GM23338 (cell line): ENCODE measurements at regions not wholly inside any gene's neighbourhood (a gene's known extent, or its start where the extent isn't known, plus 50 kb on each side); places are given as distances from the start of the nearest gene placed in this dataset.

ENCODE experiments used
- CREB1 ChIP-seq: fragments of 250-450 bp; sonication (Bioruptor Pico); IDR thresholded peaks from 2 replicates; pipeline ENCODE4 v1.5.0; 2020; ENCODE audit warnings: low read depth, mild to moderate bottlenecking, moderate library complexity
- EZH2 ChIP-seq: fragments of 200-600 bp; sonication (generic); IDR thresholded peaks from one replicate; pipeline ENCODE4 v1.8.0; 2017; ENCODE audit warnings: antibody characterized with exemption, mild to moderate bottlenecking, low read depth; ENCODE audit not compliant: unreplicated experiment
- EZH2phosphoT487 ChIP-seq: fragments of 200-600 bp; sonication (generic); IDR thresholded peaks from one replicate; pipeline ENCODE4 v1.8.1; 2018; ENCODE audit warnings: antibody characterized with exemption; ENCODE audit not compliant: unreplicated experiment
- JUNB ChIP-seq: IDR thresholded peaks from one replicate; pipeline ENCODE4 v1.6.1; 2016; ENCODE audit warnings: antibody characterized with exemption; ENCODE audit not compliant: unreplicated experiment
- NANOG ChIP-seq: IDR thresholded peaks from 2 replicates; pipeline ENCODE4 v1.6.1; 2016; ENCODE audit warnings: antibody characterized with exemption, borderline replicate concordance
- POLR2AphosphoS5 ChIP-seq: IDR thresholded peaks from 2 replicates; pipeline ENCODE4 v1.6.1; 2016; ENCODE audit warnings: antibody characterized with exemption, low read depth
- ZNF114 ChIP-seq: fragments of 250-450 bp; sonication (Bioruptor Pico); IDR thresholded peaks from 2 replicates; pipeline ENCODE4 v1.5.0; 2020; ENCODE audit warnings: mild to moderate bottlenecking, moderate library complexity
- ZNF331 ChIP-seq: fragments of 250-450 bp; sonication (Bioruptor Pico); IDR thresholded peaks from 2 replicates; pipeline ENCODE4 v1.5.0; 2020; ENCODE audit warnings: low read depth, mild to moderate bottlenecking, moderate library complexity
- TF ChIP-seq, protein P1 (sequence below), 2 experiments: fragments of 200-600 bp in 1 of 2; sonication (generic) in 1 of 2; conservative IDR thresholded peaks; 2 replicates each; pipeline versions ENCODE4 v1.5.1 to v1.6.1; 2016 to 2017; ENCODE audit warnings: antibody characterized with exemption in 2 of 2, low read depth in 2 of 2, mild to moderate bottlenecking in 2 of 2, moderate library complexity in 1 of 2
- TF ChIP-seq, protein P2 (sequence below): IDR thresholded peaks from one replicate; pipeline ENCODE4 v1.6.1; 2018; ENCODE audit warnings: antibody characterized with exemption; ENCODE audit not compliant: unreplicated experiment
- TF ChIP-seq, protein P3 (sequence below): IDR thresholded peaks from 2 replicates; pipeline ENCODE4 v1.6.1; 2016; ENCODE audit warnings: antibody characterized with exemption
- TF ChIP-seq, protein P4 (sequence below): fragments of 250-450 bp; sonication (Bioruptor Pico); IDR thresholded peaks from 2 replicates; pipeline ENCODE4 v1.5.0; 2020; ENCODE audit warnings: mild to moderate bottlenecking, moderate library complexity

DNA sequence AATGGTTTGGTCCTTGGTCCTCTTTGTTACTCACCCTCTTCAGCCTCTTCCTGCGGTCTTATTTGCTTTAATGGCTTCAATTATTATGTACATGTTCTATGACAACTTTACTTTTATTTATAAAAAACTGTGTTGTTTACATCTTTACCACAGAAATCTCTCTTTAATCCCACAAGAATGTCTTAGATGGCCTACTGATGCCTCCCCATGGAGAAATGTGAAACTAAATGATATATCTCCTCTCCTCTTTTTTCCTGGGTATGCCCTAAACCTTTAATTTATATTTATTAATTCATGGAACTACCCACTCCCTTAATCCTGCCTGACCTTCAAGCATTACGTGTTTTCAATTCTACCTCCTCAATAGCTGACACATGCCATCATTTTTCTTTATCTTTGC, 573.2 kb downstream of the CENPC start:
- TF ChIP-seq, protein P1, sequence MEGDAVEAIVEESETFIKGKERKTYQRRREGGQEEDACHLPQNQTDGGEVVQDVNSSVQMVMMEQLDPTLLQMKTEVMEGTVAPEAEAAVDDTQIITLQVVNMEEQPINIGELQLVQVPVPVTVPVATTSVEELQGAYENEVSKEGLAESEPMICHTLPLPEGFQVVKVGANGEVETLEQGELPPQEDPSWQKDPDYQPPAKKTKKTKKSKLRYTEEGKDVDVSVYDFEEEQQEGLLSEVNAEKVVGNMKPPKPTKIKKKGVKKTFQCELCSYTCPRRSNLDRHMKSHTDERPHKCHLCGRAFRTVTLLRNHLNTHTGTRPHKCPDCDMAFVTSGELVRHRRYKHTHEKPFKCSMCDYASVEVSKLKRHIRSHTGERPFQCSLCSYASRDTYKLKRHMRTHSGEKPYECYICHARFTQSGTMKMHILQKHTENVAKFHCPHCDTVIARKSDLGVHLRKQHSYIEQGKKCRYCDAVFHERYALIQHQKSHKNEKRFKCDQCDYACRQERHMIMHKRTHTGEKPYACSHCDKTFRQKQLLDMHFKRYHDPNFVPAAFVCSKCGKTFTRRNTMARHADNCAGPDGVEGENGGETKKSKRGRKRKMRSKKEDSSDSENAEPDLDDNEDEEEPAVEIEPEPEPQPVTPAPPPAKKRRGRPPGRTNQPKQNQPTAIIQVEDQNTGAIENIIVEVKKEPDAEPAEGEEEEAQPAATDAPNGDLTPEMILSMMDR (conservative IDR thresholded peaks at IDR 0.05; ENCODE audit: low read depth in 2 of 2), result peak; percentile 41 to 42
- TF ChIP-seq NANOG (no peak), JUNB (no peak), CREB1 (CRISPR knock-in tag) (no peak), EZH2 (no peak), POLR2AphosphoS5 (no peak), ZNF114 (CRISPR knock-in tag) (no peak), EZH2phosphoT487 (no peak), ZNF331 (CRISPR knock-in tag) (no peak)
- TF ChIP-seq, protein P2, sequence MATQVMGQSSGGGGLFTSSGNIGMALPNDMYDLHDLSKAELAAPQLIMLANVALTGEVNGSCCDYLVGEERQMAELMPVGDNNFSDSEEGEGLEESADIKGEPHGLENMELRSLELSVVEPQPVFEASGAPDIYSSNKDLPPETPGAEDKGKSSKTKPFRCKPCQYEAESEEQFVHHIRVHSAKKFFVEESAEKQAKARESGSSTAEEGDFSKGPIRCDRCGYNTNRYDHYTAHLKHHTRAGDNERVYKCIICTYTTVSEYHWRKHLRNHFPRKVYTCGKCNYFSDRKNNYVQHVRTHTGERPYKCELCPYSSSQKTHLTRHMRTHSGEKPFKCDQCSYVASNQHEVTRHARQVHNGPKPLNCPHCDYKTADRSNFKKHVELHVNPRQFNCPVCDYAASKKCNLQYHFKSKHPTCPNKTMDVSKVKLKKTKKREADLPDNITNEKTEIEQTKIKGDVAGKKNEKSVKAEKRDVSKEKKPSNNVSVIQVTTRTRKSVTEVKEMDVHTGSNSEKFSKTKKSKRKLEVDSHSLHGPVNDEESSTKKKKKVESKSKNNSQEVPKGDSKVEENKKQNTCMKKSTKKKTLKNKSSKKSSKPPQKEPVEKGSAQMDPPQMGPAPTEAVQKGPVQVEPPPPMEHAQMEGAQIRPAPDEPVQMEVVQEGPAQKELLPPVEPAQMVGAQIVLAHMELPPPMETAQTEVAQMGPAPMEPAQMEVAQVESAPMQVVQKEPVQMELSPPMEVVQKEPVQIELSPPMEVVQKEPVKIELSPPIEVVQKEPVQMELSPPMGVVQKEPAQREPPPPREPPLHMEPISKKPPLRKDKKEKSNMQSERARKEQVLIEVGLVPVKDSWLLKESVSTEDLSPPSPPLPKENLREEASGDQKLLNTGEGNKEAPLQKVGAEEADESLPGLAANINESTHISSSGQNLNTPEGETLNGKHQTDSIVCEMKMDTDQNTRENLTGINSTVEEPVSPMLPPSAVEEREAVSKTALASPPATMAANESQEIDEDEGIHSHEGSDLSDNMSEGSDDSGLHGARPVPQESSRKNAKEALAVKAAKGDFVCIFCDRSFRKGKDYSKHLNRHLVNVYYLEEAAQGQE, result no peak
- TF ChIP-seq, protein P3, sequence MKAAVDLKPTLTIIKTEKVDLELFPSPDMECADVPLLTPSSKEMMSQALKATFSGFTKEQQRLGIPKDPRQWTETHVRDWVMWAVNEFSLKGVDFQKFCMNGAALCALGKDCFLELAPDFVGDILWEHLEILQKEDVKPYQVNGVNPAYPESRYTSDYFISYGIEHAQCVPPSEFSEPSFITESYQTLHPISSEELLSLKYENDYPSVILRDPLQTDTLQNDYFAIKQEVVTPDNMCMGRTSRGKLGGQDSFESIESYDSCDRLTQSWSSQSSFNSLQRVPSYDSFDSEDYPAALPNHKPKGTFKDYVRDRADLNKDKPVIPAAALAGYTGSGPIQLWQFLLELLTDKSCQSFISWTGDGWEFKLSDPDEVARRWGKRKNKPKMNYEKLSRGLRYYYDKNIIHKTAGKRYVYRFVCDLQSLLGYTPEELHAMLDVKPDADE, result no peak
- TF ChIP-seq, protein P4, sequence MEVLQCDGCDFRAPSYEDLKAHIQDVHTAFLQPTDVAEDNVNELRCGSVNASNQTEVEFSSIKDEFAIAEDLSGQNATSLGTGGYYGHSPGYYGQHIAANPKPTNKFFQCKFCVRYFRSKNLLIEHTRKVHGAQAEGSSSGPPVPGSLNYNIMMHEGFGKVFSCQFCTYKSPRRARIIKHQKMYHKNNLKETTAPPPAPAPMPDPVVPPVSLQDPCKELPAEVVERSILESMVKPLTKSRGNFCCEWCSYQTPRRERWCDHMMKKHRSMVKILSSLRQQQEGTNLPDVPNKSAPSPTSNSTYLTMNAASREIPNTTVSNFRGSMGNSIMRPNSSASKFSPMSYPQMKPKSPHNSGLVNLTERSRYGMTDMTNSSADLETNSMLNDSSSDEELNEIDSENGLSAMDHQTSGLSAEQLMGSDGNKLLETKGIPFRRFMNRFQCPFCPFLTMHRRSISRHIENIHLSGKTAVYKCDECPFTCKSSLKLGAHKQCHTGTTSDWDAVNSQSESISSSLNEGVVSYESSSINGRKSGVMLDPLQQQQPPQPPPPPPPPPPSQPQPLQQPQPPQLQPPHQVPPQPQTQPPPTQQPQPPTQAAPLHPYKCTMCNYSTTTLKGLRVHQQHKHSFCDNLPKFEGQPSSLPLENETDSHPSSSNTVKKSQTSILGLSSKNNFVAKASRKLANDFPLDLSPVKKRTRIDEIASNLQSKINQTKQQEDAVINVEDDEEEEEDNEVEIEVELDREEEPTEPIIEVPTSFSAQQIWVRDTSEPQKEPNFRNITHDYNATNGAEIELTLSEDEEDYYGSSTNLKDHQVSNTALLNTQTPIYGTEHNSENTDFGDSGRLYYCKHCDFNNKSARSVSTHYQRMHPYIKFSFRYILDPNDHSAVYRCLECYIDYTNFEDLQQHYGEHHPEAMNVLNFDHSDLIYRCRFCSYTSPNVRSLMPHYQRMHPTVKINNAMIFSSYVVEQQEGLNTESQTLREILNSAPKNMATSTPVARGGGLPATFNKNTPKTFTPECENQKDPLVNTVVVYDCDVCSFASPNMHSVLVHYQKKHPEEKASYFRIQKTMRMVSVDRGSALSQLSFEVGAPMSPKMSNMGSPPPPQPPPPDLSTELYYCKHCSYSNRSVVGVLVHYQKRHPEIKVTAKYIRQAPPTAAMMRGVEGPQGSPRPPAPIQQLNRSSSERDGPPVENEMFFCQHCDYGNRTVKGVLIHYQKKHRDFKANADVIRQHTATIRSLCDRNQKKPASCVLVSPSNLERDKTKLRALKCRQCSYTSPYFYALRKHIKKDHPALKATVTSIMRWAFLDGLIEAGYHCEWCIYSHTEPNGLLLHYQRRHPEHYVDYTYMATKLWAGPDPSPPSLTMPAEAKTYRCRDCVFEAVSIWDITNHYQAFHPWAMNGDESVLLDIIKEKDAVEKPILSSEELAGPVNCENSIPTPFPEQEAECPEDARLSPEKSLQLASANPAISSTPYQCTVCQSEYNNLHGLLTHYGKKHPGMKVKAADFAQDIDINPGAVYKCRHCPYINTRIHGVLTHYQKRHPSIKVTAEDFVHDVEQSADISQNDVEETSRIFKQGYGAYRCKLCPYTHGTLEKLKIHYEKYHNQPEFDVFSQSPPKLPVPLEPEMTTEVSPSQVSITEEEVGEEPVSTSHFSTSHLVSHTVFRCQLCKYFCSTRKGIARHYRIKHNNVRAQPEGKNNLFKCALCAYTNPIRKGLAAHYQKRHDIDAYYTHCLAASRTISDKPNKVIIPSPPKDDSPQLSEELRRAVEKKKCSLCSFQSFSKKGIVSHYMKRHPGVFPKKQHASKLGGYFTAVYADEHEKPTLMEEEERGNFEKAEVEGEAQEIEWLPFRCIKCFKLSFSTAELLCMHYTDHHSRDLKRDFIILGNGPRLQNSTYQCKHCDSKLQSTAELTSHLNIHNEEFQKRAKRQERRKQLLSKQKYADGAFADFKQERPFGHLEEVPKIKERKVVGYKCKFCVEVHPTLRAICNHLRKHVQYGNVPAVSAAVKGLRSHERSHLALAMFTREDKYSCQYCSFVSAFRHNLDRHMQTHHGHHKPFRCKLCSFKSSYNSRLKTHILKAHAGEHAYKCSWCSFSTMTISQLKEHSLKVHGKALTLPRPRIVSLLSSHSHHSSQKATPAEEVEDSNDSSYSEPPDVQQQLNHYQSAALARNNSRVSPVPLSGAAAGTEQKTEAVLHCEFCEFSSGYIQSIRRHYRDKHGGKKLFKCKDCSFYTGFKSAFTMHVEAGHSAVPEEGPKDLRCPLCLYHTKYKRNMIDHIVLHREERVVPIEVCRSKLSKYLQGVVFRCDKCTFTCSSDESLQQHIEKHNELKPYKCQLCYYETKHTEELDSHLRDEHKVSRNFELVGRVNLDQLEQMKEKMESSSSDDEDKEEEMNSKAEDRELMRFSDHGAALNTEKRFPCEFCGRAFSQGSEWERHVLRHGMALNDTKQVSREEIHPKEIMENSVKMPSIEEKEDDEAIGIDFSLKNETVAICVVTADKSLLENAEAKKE (CRISPR knock-in tag), result no peak
